ENCODE measurements at regions not wholly inside any gene's neighbourhood (a gene's known extent, or its start where the extent isn't known, plus 50 kb on each side); places are given as distances from the start of the nearest gene placed in this dataset.

- TF ChIP-seq ESRRG (CRISPR knock-in tag; IDR thresholded peaks at IDR 0.05) (no peak), ZFP3 (CRISPR knock-in tag; IDR thresholded peaks at IDR 0.05) (no peak), ZNF565 (CRISPR knock-in tag; conservative IDR thresholded peaks at IDR 0.05; ENCODE audit: low read depth) (no peak), SNAI2 (CRISPR knock-in tag; IDR thresholded peaks at IDR 0.05) (no peak), PPARA (CRISPR knock-in tag; IDR thresholded peaks at IDR 0.05; ENCODE audit: borderline replicate concordance) (no peak), GLIS3 (CRISPR knock-in tag; IDR thresholded peaks at IDR 0.05) (no peak), CSRNP3 (CRISPR knock-in tag; IDR thresholded peaks at IDR 0.05) (no peak), ISL1 (CRISPR knock-in tag; IDR thresholded peaks at IDR 0.05) (no peak), PATZ1 (CRISPR knock-in tag; IDR thresholded peaks at IDR 0.05; ENCODE audit: borderline replicate concordance) (no peak), ZNF8 (CRISPR knock-in tag; IDR thresholded peaks at IDR 0.05) (no peak), TCF4 (CRISPR knock-in tag; IDR thresholded peaks at IDR 0.05; ENCODE audit: borderline replicate concordance) (no peak), POU6F1 (CRISPR knock-in tag; IDR thresholded peaks at IDR 0.05; ENCODE audit: borderline replicate concordance, low read depth) (no peak), ZNF70 (CRISPR knock-in tag; IDR thresholded peaks at IDR 0.05) (no peak), RARB (CRISPR knock-in tag; IDR thresholded peaks at IDR 0.05) (no peak), BACH2 (CRISPR knock-in tag; IDR thresholded peaks at IDR 0.05; ENCODE audit: borderline replicate concordance) (no peak), CSDC2 (CRISPR knock-in tag; IDR thresholded peaks at IDR 0.05) (no peak), TSHZ2 (CRISPR knock-in tag; IDR thresholded peaks at IDR 0.05) (no peak), ZC3H10 (CRISPR knock-in tag; IDR thresholded peaks at IDR 0.05) (no peak), CREB5 (CRISPR knock-in tag; IDR thresholded peaks at IDR 0.05; ENCODE audit: low read depth) (no peak), ARNTL (CRISPR knock-in tag; IDR thresholded peaks at IDR 0.05; ENCODE audit: borderline replicate concordance, low read depth) (no peak)
- no peak for ATAC-seq
These were observed 296.4 kb downstream of the PTPRU start for GRCh38 chr1:29532751-29533150.

- ATAC-seq: no peak
- TF ChIP-seq ESRRG (CRISPR knock-in tag; IDR thresholded peaks at IDR 0.05) (no peak), ZNF70 (CRISPR knock-in tag; IDR thresholded peaks at IDR 0.05) (no peak), ISL1 (CRISPR knock-in tag; IDR thresholded peaks at IDR 0.05) (no peak), ARNTL (CRISPR knock-in tag; IDR thresholded peaks at IDR 0.05; ENCODE audit: borderline replicate concordance, low read depth) (no peak), CSDC2 (CRISPR knock-in tag; IDR thresholded peaks at IDR 0.05) (no peak)
These were observed 296.0 kb downstream of the PTPRU start for GRCh38 chr1:29532285-29532684.

- no peak for ATAC-seq
- TF ChIP-seq ZNF565 (CRISPR knock-in tag; conservative IDR thresholded peaks at IDR 0.05; ENCODE audit: low read depth): no peak
- TF ChIP-seq ESRRG (CRISPR knock-in tag; IDR thresholded peaks at IDR 0.05): no peak
- no peak for TF ChIP-seq TSHZ2 (CRISPR knock-in tag; IDR thresholded peaks at IDR 0.05)
- no peak for TF ChIP-seq OSR1 (CRISPR knock-in tag; IDR thresholded peaks at IDR 0.05)
- TF ChIP-seq TCF4 (CRISPR knock-in tag; IDR thresholded peaks at IDR 0.05; ENCODE audit: borderline replicate concordance): no peak
- TF ChIP-seq ZC3H10 (CRISPR knock-in tag; IDR thresholded peaks at IDR 0.05): no peak
- no peak for TF ChIP-seq PPARA (CRISPR knock-in tag; IDR thresholded peaks at IDR 0.05; ENCODE audit: borderline replicate concordance)
- TF ChIP-seq GLIS3 (CRISPR knock-in tag; IDR thresholded peaks at IDR 0.05): no peak
- TF ChIP-seq PATZ1 (CRISPR knock-in tag; IDR thresholded peaks at IDR 0.05; ENCODE audit: borderline replicate concordance): no peak
- no peak for TF ChIP-seq BACH2 (CRISPR knock-in tag; IDR thresholded peaks at IDR 0.05; ENCODE audit: borderline replicate concordance)
- no peak for TF ChIP-seq CREB5 (CRISPR knock-in tag; IDR thresholded peaks at IDR 0.05; ENCODE audit: low read depth)
These were observed 295.3 kb downstream of the PTPRU start for GRCh38 chr1:29531596-29531995.
